Keratinocyte (primary cell): ENCODE measurements at regions not wholly inside any gene's neighbourhood (a gene's known extent, or its start where the extent isn't known, plus 50 kb on each side); places are given as distances from the start of the nearest gene placed in this dataset.

ENCODE experiments used
- DNase-seq: peaks from one replicate; pipeline ENCODE4 v3.0.0-alpha.2; 2011; ENCODE audit warnings: low read depth, missing footprints, low spot score
- FAIRE-seq: peaks from 2 replicates; lab custom pipeline; 2011; peaks lifted over from hg19 to GRCh38; lab: Jason Lieb, UNC
- H2AFZ ChIP-seq: 2 replicates; pipeline ENCODE4 v1.6.0; 2012; ENCODE audit warnings: low read length, control low read depth, inconsistent platforms; ENCODE audit not compliant: control insufficient read depth
- H3K27ac ChIP-seq: 2 replicates; pipeline ENCODE4 v1.5.1; 2011; ENCODE audit warnings: low read length; ENCODE audit not compliant: control insufficient read depth, insufficient read depth
- H3K27me3 ChIP-seq: 3 replicates; pipeline ENCODE4 v1.6.0; 2011; ENCODE audit warnings: low read length; ENCODE audit not compliant: control insufficient read depth, insufficient read depth; ENCODE audit errors: extremely low read depth
- H3K36me3 ChIP-seq, 2 experiments: 2 replicates in 1 of 2; 3 replicates in 1 of 2; pipeline ENCODE4 v1.5.1; 2011; ENCODE audit warnings: low read length in 2 of 2, mild to moderate bottlenecking in 1 of 2; ENCODE audit not compliant: control insufficient read depth in 2 of 2, insufficient read depth in 2 of 2; ENCODE audit errors: extremely low read depth in 1 of 2
- H3K4me1 ChIP-seq: 3 replicates; pipeline ENCODE4 v1.5.1; 2011; ENCODE audit warnings: low read length; ENCODE audit not compliant: control insufficient read depth, insufficient read depth; ENCODE audit errors: extremely low read depth
- H3K4me2 ChIP-seq: 3 replicates; pipeline ENCODE4 v1.6.0; 2011; ENCODE audit warnings: low read depth, low read length; ENCODE audit not compliant: control insufficient read depth, insufficient read depth; ENCODE audit errors: extremely low read depth
- H3K4me3 ChIP-seq, 3 experiments: fragments of 200-600 bp in 1 of 3; sonication (generic) in 1 of 3; 2 replicates in 2 of 3; 3 replicates in 1 of 3; pipeline ENCODE4 v1.5.1; 2011 to 2016; ENCODE audit warnings: low read length in 3 of 3, mild to moderate bottlenecking in 3 of 3, control low read depth in 2 of 3, inconsistent platforms in 1 of 3, low read depth in 1 of 3, mixed read lengths in 1 of 3, mixed run types in 1 of 3, moderate library complexity in 1 of 3; ENCODE audit not compliant: control insufficient read depth in 2 of 3, insufficient read depth in 2 of 3; ENCODE audit errors: extremely low read depth in 1 of 3
- H3K79me2 ChIP-seq: 2 replicates; pipeline ENCODE4 v1.6.0; 2012; ENCODE audit warnings: low read length; ENCODE audit not compliant: control insufficient read depth, insufficient read depth
- H3K9ac ChIP-seq: 3 replicates; pipeline ENCODE4 v1.6.0; 2011; ENCODE audit warnings: low read length; ENCODE audit not compliant: control insufficient read depth, insufficient read depth; ENCODE audit errors: extremely low read depth
- H3K9me1 ChIP-seq: 3 replicates; pipeline ENCODE4 v1.6.0; 2011; ENCODE audit warnings: low read length; ENCODE audit not compliant: control insufficient read depth, insufficient read depth; ENCODE audit errors: extremely low read depth
- H3K9me3 ChIP-seq: 2 replicates; pipeline ENCODE4 v1.5.1; 2012; ENCODE audit warnings: low read depth, low read length; ENCODE audit not compliant: control insufficient read depth
- H4K20me1 ChIP-seq: 3 replicates; pipeline ENCODE4 v1.6.0; 2011; ENCODE audit warnings: low read length; ENCODE audit not compliant: control insufficient read depth, insufficient read depth; ENCODE audit errors: extremely low read depth
- EZH2 ChIP-seq: IDR thresholded peaks from one replicate; pipeline ENCODE4 v1.6.1; 2012; ENCODE audit warnings: inconsistent platforms, mild to moderate bottlenecking, low read length, moderate library complexity
- dilution Hi-C: fragments of 300-500 bp; cut with MboI; formaldehyde crosslinking; loops from one replicate; pipeline ENCODE4 v1.7.0; 2020; ENCODE audit warnings: low sequenced_read_pairs; ENCODE audit not compliant: extremely low pct_ligation_motif_present
- TF ChIP-seq, protein P1 (sequence below), 3 experiments: IDR thresholded peaks in 1 of 3; conservative IDR thresholded peaks in 1 of 3; optimal IDR thresholded peaks in 1 of 3; 2 replicates in 2 of 3; 3 replicates in 1 of 3; pipeline versions ENCODE3 to v1.5.1; 2011; ENCODE audit warnings: low read length in 3 of 3, mild to moderate bottlenecking in 3 of 3, moderate library complexity in 2 of 3, control low read depth in 1 of 3, inconsistent platforms in 1 of 3; ENCODE audit not compliant: insufficient read depth in 2 of 3; ENCODE audit errors: extremely low read depth in 1 of 3

DNA sequence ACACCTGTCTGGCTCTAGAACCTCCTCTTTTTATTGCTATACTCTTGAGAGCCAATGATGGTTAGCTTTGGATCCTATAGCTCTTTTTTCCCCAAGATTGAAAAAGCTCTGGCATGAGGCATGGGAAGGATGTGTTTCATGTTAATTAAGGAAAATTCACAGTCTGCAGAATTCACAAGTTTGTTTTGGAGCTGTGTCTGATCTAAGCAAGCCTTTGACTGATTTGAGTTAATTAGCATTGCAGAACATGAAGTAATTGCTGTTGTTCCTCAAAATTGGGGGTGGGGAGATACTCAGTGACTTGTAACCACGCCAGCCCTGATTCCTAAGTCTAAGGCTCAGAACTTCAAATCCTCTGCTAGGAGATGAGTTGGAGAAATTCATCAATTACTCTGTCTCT, 205.0 kb downstream of the SUDS3 start:
- H3K9me1 ChIP-seq: no peaks in the 10 kb centered on the region
- no peaks in the 10 kb centered on the region for H3K9me3 ChIP-seq
- no peaks in the 10 kb centered on the region for H3K36me3 ChIP-seq
- no peak overlapping the region for H3K27ac ChIP-seq
- dilution Hi-C loops: no loop called here
- TF ChIP-seq, protein P1, sequence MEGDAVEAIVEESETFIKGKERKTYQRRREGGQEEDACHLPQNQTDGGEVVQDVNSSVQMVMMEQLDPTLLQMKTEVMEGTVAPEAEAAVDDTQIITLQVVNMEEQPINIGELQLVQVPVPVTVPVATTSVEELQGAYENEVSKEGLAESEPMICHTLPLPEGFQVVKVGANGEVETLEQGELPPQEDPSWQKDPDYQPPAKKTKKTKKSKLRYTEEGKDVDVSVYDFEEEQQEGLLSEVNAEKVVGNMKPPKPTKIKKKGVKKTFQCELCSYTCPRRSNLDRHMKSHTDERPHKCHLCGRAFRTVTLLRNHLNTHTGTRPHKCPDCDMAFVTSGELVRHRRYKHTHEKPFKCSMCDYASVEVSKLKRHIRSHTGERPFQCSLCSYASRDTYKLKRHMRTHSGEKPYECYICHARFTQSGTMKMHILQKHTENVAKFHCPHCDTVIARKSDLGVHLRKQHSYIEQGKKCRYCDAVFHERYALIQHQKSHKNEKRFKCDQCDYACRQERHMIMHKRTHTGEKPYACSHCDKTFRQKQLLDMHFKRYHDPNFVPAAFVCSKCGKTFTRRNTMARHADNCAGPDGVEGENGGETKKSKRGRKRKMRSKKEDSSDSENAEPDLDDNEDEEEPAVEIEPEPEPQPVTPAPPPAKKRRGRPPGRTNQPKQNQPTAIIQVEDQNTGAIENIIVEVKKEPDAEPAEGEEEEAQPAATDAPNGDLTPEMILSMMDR (optimal IDR thresholded peaks at IDR 0.05 in 1 of 3, IDR thresholded peaks at IDR 0.05 in 1 of 3, conservative IDR thresholded peaks at IDR 0.05 in 1 of 3; ENCODE audit: extremely low read depth in 1 of 3, insufficient read depth in 2 of 3, low read length in 3 of 3): no peak
- TF ChIP-seq EZH2: no peak
- no peak overlapping the region for H3K9ac ChIP-seq
- no peaks in the 10 kb centered on the region for H3K27me3 ChIP-seq
- H2AFZ ChIP-seq: no peak overlapping the region
- H4K20me1 ChIP-seq: no peaks in the 10 kb centered on the region
- no peak for DNase-seq
- no peak for FAIRE-seq
- H3K4me2 ChIP-seq: no peak overlapping the region
- no peaks in the 10 kb centered on the region for H3K4me1 ChIP-seq
- no peaks in the 10 kb centered on the region for H3K79me2 ChIP-seq
- H3K4me3 ChIP-seq: no peak overlapping the region

DNA sequence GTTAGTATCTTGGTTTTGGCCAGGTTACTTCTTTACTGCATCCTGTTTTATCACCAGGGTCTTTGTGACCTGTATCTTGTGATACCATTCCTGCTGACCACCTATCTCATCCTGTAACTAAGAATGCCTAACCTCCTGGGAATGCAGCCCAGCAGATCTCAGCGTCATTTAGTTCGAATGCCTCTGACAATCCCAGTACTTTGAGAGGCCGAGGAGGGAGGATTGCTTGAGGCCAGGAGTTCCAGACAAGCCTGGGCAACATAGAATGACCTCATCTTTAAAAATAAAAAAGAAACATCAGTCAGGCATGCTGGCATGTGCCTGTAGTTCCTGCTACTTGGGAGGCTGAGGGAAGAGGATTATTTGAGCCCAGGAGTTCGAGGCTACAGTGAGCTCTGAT, 206.5 kb downstream of the SUDS3 start:
- Histone ChIP-seq H3K27ac (no peak overlapping the region), H3K9me3 (no peaks in the 10 kb centered on the region), H3K9ac (no peak overlapping the region), H3K79me2 (no peaks in the 10 kb centered on the region), H3K36me3 (no peaks in the 10 kb centered on the region), H4K20me1 (no peaks in the 10 kb centered on the region), H2AFZ (no peak overlapping the region), H3K4me2 (no peak overlapping the region), H3K4me3 (no peak overlapping the region), H3K27me3 (no peaks in the 10 kb centered on the region), H3K9me1 (no peaks in the 10 kb centered on the region), H3K4me1 (no peaks in the 10 kb centered on the region)
- no peak for DNase-seq
- dilution Hi-C loops: no loop called here
- FAIRE-seq: no peak
- TF ChIP-seq, protein P1 (optimal IDR thresholded peaks at IDR 0.05 in 1 of 3, IDR thresholded peaks at IDR 0.05 in 1 of 3, conservative IDR thresholded peaks at IDR 0.05 in 1 of 3; ENCODE audit: extremely low read depth in 1 of 3, insufficient read depth in 2 of 3, low read length in 3 of 3): no peak
- no peak for TF ChIP-seq EZH2
